Astrocyte (in vitro differentiated cells and primary cell): ENCODE measurements at regions not wholly inside any gene's neighbourhood (a gene's known extent, or its start where the extent isn't known, plus 50 kb on each side); places are given as distances from the start of the nearest gene placed in this dataset.
A peak's percentile ranks its signal among the peaks of the same experiment; 100 is the strongest.

Experiments
- DNase-seq: peaks from one replicate; pipeline ENCODE4 v3.0.0-alpha.2; 2010; ENCODE audit warnings: low read depth
- FAIRE-seq: peaks from 2 replicates; lab custom pipeline; 2011; peaks lifted over from hg19 to GRCh38; lab: Jason Lieb, UNC
- H2AFZ ChIP-seq: 2 replicates; pipeline ENCODE4 v1.6.0; 2012; ENCODE audit warnings: low read depth, low read length, inconsistent platforms
- H3K27ac ChIP-seq: 2 replicates; pipeline ENCODE4 v1.5.1; 2011; ENCODE audit warnings: low read depth, low read length, inconsistent platforms
- H3K27me3 ChIP-seq: 2 replicates; pipeline ENCODE4 v1.6.0; 2011; ENCODE audit warnings: low read length, inconsistent platforms; ENCODE audit not compliant: insufficient read depth
- H3K36me3 ChIP-seq: 2 replicates; pipeline ENCODE4 v1.5.1; 2011; ENCODE audit warnings: low read length, inconsistent platforms; ENCODE audit not compliant: insufficient read depth
- H3K4me1 ChIP-seq: 2 replicates; pipeline ENCODE4 v1.5.1; 2011; ENCODE audit warnings: low read length, inconsistent platforms; ENCODE audit not compliant: insufficient read depth
- H3K4me2 ChIP-seq: 2 replicates; pipeline ENCODE4 v1.6.0; 2012; ENCODE audit warnings: low read length, inconsistent platforms
- H3K4me3 ChIP-seq: 2 replicates; pipeline ENCODE4 v1.5.1; 2011; ENCODE audit warnings: low read depth, mild to moderate bottlenecking, low read length, inconsistent platforms; ENCODE audit not compliant: insufficient read depth
- H3K79me2 ChIP-seq: 2 replicates; pipeline ENCODE4 v1.6.0; 2012; ENCODE audit warnings: mild to moderate bottlenecking, low read length, inconsistent platforms; ENCODE audit not compliant: insufficient read depth
- H3K9ac ChIP-seq: 2 replicates; pipeline ENCODE4 v1.6.0; 2012; ENCODE audit warnings: mild to moderate bottlenecking, low read length, inconsistent platforms
- H3K9me3 ChIP-seq: 2 replicates; pipeline ENCODE4 v1.5.1; 2012; ENCODE audit warnings: low read depth, mild to moderate bottlenecking, low read length, inconsistent platforms; ENCODE audit not compliant: insufficient read depth
- H4K20me1 ChIP-seq: 2 replicates; pipeline ENCODE4 v1.6.0; 2012; ENCODE audit warnings: low read length, inconsistent platforms; ENCODE audit not compliant: insufficient read depth
- H3K27ac Mint-ChIP-seq: one replicate; pipeline ENCODE4 v1.8.0; 2021; ENCODE audit warnings: mild to moderate bottlenecking, mixed read lengths; ENCODE audit not compliant: unreplicated experiment
- H3K27me3 Mint-ChIP-seq: one replicate; pipeline ENCODE4 v1.8.0; 2021; ENCODE audit warnings: low read depth, mixed read lengths; ENCODE audit not compliant: unreplicated experiment
- H3K36me3 Mint-ChIP-seq: one replicate; pipeline ENCODE4 v1.8.0; 2021; ENCODE audit warnings: low read depth, mixed read lengths; ENCODE audit not compliant: unreplicated experiment
- H3K4me1 Mint-ChIP-seq: one replicate; pipeline ENCODE4 v1.8.0; 2021; ENCODE audit warnings: low read depth, mixed read lengths; ENCODE audit not compliant: unreplicated experiment
- H3K4me3 Mint-ChIP-seq: one replicate; pipeline ENCODE4 v1.8.0; 2021; ENCODE audit warnings: mild to moderate bottlenecking, moderate library complexity, mixed read lengths; ENCODE audit not compliant: unreplicated experiment
- H3K9me3 Mint-ChIP-seq: one replicate; pipeline ENCODE4 v1.8.0; 2021; ENCODE audit warnings: mild to moderate bottlenecking, mixed read lengths; ENCODE audit not compliant: unreplicated experiment
- EZH2 ChIP-seq: IDR thresholded peaks from 2 replicates; pipeline ENCODE4 v1.6.1; 2012; ENCODE audit warnings: mild to moderate bottlenecking, low read length, inconsistent platforms; ENCODE audit not compliant: insufficient read depth
- TF ChIP-seq, protein P1 (sequence below): IDR thresholded peaks from 2 replicates; pipeline ENCODE4 v1.5.1; 2011; ENCODE audit warnings: low read depth, mild to moderate bottlenecking, inconsistent platforms, low read length, moderate library complexity; ENCODE audit not compliant: insufficient read depth

DNA sequence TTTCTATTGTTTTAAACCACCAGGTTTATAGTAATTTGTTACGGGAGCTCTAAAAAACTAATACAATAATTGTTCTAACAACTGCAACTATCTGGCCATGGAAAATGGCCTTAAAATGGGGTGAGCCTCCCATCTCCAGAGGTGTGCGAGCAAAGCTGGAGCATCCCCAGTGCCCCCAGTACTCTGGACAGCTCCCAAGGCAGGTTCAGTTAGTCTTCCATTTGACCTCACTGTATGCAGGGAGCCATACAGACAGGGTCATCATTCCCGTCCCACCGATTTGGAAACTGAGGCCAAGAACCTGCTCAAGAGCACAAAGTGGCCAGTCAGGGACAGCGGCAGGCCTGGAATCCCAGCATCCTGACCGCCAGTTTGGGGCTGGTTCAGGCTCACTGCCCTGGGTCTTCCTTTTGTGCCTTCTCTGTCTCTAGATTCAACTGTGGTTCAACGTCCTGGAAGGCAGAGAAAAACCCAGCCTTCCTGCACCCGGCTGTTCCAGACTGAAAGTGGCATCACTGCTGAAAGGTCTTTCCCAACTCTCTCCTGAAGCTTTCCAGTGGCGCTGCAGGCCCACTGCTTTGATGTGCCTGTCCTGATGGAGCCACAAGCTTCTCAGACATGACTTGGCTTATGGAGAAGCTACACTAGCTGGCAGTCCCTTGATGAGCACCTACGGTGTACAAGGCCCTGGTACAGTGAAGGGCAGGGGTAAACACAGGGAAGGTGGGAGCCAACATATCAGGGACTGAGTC lies 76.6 kb upstream of the LINGO1 start:
- Histone ChIP-seq H3K27ac (no peak overlapping the region), H3K9me3 (no peaks in the 10 kb centered on the region), H3K36me3 (no peaks in the 10 kb centered on the region), H3K79me2 (no peaks in the 10 kb centered on the region), H2AFZ (no peak overlapping the region), H3K27me3 (no peaks in the 10 kb centered on the region), H3K4me2 (no peak overlapping the region), H3K4me1 (no peaks in the 10 kb centered on the region), H3K9ac (no peak overlapping the region), H3K4me3 (no peak overlapping the region), H4K20me1 (no peaks in the 10 kb centered on the region)
- no peak for DNase-seq
- Mint-ChIP-seq H3K9me3 (peaks cover 6% of the 10 kb centered on the region), H3K4me3 (no peak overlapping the region), H3K36me3 (no peaks in the 10 kb centered on the region), H3K27me3 (peaks cover 72% of the 10 kb centered on the region), H3K4me1 (no peaks in the 10 kb centered on the region), H3K27ac (no peak overlapping the region)
- TF ChIP-seq EZH2: no peak
- TF ChIP-seq, protein P1, sequence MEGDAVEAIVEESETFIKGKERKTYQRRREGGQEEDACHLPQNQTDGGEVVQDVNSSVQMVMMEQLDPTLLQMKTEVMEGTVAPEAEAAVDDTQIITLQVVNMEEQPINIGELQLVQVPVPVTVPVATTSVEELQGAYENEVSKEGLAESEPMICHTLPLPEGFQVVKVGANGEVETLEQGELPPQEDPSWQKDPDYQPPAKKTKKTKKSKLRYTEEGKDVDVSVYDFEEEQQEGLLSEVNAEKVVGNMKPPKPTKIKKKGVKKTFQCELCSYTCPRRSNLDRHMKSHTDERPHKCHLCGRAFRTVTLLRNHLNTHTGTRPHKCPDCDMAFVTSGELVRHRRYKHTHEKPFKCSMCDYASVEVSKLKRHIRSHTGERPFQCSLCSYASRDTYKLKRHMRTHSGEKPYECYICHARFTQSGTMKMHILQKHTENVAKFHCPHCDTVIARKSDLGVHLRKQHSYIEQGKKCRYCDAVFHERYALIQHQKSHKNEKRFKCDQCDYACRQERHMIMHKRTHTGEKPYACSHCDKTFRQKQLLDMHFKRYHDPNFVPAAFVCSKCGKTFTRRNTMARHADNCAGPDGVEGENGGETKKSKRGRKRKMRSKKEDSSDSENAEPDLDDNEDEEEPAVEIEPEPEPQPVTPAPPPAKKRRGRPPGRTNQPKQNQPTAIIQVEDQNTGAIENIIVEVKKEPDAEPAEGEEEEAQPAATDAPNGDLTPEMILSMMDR: no peak
- FAIRE-seq: no peak

DNA sequence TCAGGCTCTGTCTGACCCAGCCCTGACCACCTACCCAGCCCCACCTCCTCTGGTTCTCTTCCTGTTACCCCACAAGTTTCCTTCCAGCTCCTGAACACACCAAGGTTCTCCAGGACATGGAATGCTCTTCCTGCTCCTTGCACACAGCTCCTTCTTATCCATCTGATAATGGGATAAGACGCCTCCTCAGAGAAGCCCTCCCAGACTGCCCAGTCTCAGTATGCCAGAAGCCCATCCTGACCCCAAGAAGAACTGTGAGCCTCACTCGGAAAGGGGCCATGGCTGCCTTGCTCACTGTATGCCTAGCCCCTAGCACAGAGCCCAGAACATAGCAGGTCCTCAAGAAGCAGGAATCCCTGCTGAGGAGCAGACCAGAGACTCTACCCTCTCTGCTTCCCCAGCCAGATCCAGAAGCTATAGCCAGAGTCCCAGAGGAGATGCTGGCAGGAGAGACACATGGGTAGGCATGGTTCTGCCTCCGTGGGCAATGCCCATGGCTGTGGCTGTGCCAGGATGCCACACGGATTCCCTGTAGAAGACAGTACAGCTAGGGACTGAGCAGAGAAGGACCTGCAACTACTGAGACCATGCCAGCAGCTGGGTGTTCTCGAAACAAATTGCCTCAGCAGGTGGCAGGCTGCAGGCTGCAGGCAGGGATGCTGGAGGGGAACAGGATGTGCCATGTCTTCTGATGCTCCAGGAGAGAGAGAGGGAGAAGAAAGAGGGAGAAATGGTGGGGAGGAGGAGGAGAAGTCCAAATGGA lies 74.0 kb upstream of the LINGO1 start:
- H3K9me3 Mint-ChIP-seq: peaks cover 10% of the 10 kb centered on the region
- Histone ChIP-seq H3K9me3 (no peaks in the 10 kb centered on the region), H2AFZ (no peak overlapping the region), H3K4me3 (no peak overlapping the region), H4K20me1 (peaks cover 3% of the 10 kb centered on the region), H3K4me1 (no peaks in the 10 kb centered on the region), H3K79me2 (no peaks in the 10 kb centered on the region), H3K27me3 (no peaks in the 10 kb centered on the region), H3K9ac (no peak overlapping the region), H3K36me3 (no peaks in the 10 kb centered on the region), H3K4me2 (no peak overlapping the region), H3K27ac (no peak overlapping the region)
- H3K4me3 Mint-ChIP-seq: no peak overlapping the region
- peak overlapping the region; percentile 55 for H3K27ac Mint-ChIP-seq
- no peaks in the 10 kb centered on the region for H3K36me3 Mint-ChIP-seq
- no peak for DNase-seq
- no peak for TF ChIP-seq EZH2
- TF ChIP-seq, protein P1: no peak
- peaks cover 68% of the 10 kb centered on the region for H3K27me3 Mint-ChIP-seq
- no peak for FAIRE-seq
- no peaks in the 10 kb centered on the region for H3K4me1 Mint-ChIP-seq
